Fibroblast of pulmonary artery (primary cell): ENCODE measurements at regions not wholly inside any gene's neighbourhood (a gene's known extent, or its start where the extent isn't known, plus 50 kb on each side); places are given as distances from the start of the nearest gene placed in this dataset.
A peak's percentile ranks its signal among the peaks of the same experiment; 100 is the strongest.
"Not testable (repeated sequence)": the region's sequence is repeated elsewhere in the genome, so short reads cannot be mapped to it uniquely, and the experiment has no call there.

ENCODE experiments used
- DNase-seq: peaks from one replicate; pipeline ENCODE4 v3.0.0-alpha.2; 2010; ENCODE audit warnings: low read depth
- H3K4me3 ChIP-seq: replicated peaks from 2 replicates; pipeline ENCODE4 v1.5.1; 2011; ENCODE audit warnings: low read depth, mild to moderate bottlenecking, control low read depth, low read length, moderate library complexity
- TF ChIP-seq, protein P1 (sequence below): IDR thresholded peaks from 2 replicates; pipeline ENCODE4 v1.5.1; 2011; ENCODE audit warnings: mild to moderate bottlenecking, control low read depth, low read length, inconsistent platforms; ENCODE audit errors: missing control alignments

- H3K4me3 ChIP-seq: no peak overlapping the region
- TF ChIP-seq, protein P1, sequence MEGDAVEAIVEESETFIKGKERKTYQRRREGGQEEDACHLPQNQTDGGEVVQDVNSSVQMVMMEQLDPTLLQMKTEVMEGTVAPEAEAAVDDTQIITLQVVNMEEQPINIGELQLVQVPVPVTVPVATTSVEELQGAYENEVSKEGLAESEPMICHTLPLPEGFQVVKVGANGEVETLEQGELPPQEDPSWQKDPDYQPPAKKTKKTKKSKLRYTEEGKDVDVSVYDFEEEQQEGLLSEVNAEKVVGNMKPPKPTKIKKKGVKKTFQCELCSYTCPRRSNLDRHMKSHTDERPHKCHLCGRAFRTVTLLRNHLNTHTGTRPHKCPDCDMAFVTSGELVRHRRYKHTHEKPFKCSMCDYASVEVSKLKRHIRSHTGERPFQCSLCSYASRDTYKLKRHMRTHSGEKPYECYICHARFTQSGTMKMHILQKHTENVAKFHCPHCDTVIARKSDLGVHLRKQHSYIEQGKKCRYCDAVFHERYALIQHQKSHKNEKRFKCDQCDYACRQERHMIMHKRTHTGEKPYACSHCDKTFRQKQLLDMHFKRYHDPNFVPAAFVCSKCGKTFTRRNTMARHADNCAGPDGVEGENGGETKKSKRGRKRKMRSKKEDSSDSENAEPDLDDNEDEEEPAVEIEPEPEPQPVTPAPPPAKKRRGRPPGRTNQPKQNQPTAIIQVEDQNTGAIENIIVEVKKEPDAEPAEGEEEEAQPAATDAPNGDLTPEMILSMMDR: no peak
Measured at GRCh38 chr15:35288580-35288979, 203.5 kb upstream of the NANOGP8 start.

DNA sequence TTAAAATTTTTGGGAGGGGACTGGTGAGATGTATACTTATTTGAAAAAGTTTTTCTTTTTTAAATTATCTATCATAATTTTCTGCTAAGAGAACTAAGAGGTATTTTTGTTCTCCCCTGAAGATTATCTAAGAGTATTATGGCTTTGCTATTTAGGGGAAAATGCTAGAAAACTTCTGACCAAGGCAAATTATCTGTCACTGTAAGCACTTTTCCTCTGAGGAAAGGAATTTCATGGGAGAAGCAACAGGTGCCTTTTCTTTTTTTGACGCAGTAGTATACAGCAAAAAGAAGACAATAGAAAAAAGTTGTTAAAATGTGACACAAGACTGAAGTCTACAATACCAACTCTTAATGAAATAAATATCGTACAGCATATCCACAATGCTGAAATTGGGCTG, 201.6 kb upstream of the NANOGP8 start:
- H3K4me3 ChIP-seq: no peak overlapping the region
- DNase-seq: no peak
- TF ChIP-seq, protein P1: no peak

More at GRCh38 chr15:35288580-35288979, 203.5 kb upstream of the NANOGP8 start:
- DNase-seq: no peak

- TF ChIP-seq, protein P1: no peak
- DNase-seq: no peak
- no peak overlapping the region for H3K4me3 ChIP-seq
Measured at GRCh38 chr15:35282965-35283496, 197.9 kb upstream of the NANOGP8 start.

GRCh38 chr15:35281515-35281914, 196.4 kb upstream of the NANOGP8 start:
- no peak overlapping the region for H3K4me3 ChIP-seq
- peak; percentile 9 for DNase-seq
- TF ChIP-seq, protein P1: no peak

GRCh38 chr15:35279811-35280210, 194.7 kb upstream of the NANOGP8 start:
- TF ChIP-seq, protein P1: no peak
- DNase-seq: peak; percentile 7
- no peak overlapping the region for H3K4me3 ChIP-seq

- TF ChIP-seq, protein P1: no peak
- DNase-seq: peak; percentile 8
Measured at GRCh38 chr15:35271371-35272043, 186.4 kb upstream of the NANOGP8 start.

DNA sequence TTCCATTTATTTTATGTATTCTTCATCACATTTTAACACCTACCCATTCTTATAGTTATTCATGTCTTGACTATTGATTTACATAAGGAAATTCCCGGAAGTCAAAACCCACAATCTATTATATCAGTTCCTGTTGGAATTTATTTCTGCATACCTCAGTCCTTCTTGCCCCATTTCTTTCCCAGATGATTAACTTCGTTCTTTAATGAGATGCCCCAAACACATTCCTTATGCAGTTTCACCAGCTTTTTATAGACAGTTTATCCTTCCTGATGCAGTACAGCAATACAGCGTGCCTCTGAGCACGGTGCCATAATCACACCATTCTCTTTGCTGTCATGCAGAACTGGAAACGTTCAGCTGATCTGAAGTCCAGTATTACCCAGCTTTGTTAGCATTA, 175.8 kb upstream of the NANOGP8 start:
- H3K4me3 ChIP-seq: no peak overlapping the region
- no peak for DNase-seq
- TF ChIP-seq, protein P1: no peak

More at GRCh38 chr15:35271371-35272043, 186.4 kb upstream of the NANOGP8 start:
- H3K4me3 ChIP-seq: no peak overlapping the region

- H3K4me3 ChIP-seq, DNase-seq: not testable (repeated sequence)
Measured at GRCh38 chr15:35260274-35260673, 175.2 kb upstream of the NANOGP8 start.
